A549 (cell line): ENCODE measurements at regions not wholly inside any gene's neighbourhood (a gene's known extent, or its start where the extent isn't known, plus 50 kb on each side); places are given as distances from the start of the nearest gene placed in this dataset.

Experiments
- ATAC-seq, 2 experiments: fragments of 200-7000 bp in 1 of 2; fragments of >200 bp in 1 of 2; cut with Nextera tagmentation in 1 of 2; cut with Tn5 transposase in 1 of 2; 3 replicates each; pipeline versions ENCODE4 v1.8.0 to v1.9.1; 2018 to 2020; ENCODE audit warnings: mild to moderate bottlenecking in 1 of 2, moderate library complexity in 1 of 2
- CTCF ChIA-PET: fragments of 300-600 bp; sonication (Branson Sonifier 250); formaldehyde crosslinking; extraction: SDS; loops from one replicate; lab custom pipeline; 2021; ENCODE audit warnings: antibody characterized with exemption, inconsistent platforms; lab: Yijun Ruan, JAX
- POLR2A ChIA-PET: fragments of 350-600 bp; formaldehyde crosslinking; extraction: SDS; loops from one replicate; lab custom pipeline; 2021; ENCODE audit warnings: antibody characterized with exemption, inconsistent platforms; lab: Yijun Ruan, JAX
- DNase-seq, 2 experiments: peaks; one replicate each; pipeline versions ENCODE4 v3.0.0 to v3.0.0-alpha.2; 2011 to 2016; ENCODE audit warnings: low read depth in 1 of 2, low spot score in 1 of 2
- FAIRE-seq: peaks from 2 replicates; lab custom pipeline; 2011; peaks lifted over from hg19 to GRCh38; lab: Jason Lieb, UNC
- H3K27ac ChIP-seq, 2 experiments: fragments of >200 bp; sonication (Bioruptor Twin); formaldehyde crosslinking; 3 replicates each; pipeline ENCODE4 v1.5.1; 2016 to 2017
- H3K4me1 ChIP-seq: fragments of >200 bp; sonication (Bioruptor Twin); formaldehyde crosslinking; 3 replicates; pipeline ENCODE4 v1.6.1; 2016
- H3K4me2 ChIP-seq: fragments of >200 bp; sonication (Bioruptor Twin); formaldehyde crosslinking; 3 replicates; pipeline ENCODE4 v1.6.1; 2016
- H3K4me3 ChIP-seq: fragments of >200 bp; sonication (Bioruptor Twin); formaldehyde crosslinking; 3 replicates; pipeline ENCODE4 v1.5.1; 2016
- H3K9me3 ChIP-seq: fragments of >200 bp; sonication (Bioruptor Twin); formaldehyde crosslinking; 3 replicates; pipeline ENCODE4 v1.6.1; 2016
- CBX8 ChIP-seq: fragments of 200-600 bp; sonication (generic); IDR thresholded peaks from 2 replicates; pipeline ENCODE4 v1.6.1; 2016
- CEBPB ChIP-seq, 2 experiments: fragments of >200 bp in 1 of 2; sonication (Bioruptor Twin) in 1 of 2; formaldehyde crosslinking in 1 of 2; IDR thresholded peaks; 2 replicates each; pipeline ENCODE4 v1.6.1; 2012 to 2016
- E2F6 ChIP-seq: IDR thresholded peaks from 2 replicates; pipeline ENCODE4 v1.6.1; 2012; ENCODE audit warnings: low read depth, borderline replicate concordance
- EHMT2 ChIP-seq: fragments of 200-600 bp; sonication (generic); IDR thresholded peaks from 2 replicates; pipeline ENCODE4 v1.6.1; 2016; ENCODE audit warnings: antibody characterized with exemption, low read depth, mild to moderate bottlenecking, moderate library complexity
- EP300 ChIP-seq, 2 experiments: fragments of >200 bp; sonication (Bioruptor Twin); formaldehyde crosslinking; IDR thresholded peaks; 2 replicates in 1 of 2; 3 replicates in 1 of 2; pipeline ENCODE4 v1.6.1; 2016 to 2017
- FOSL2 ChIP-seq, 2 experiments: fragments of 450-650 bp in 1 of 2; fragments of >200 bp in 1 of 2; sonication (Bioruptor Twin) in 1 of 2; formaldehyde crosslinking; IDR thresholded peaks; 2 replicates each; pipeline versions ENCODE4 v1.5.0 to v1.6.1; 2016 to 2020; ENCODE audit warnings: mild to moderate bottlenecking in 1 of 2, moderate library complexity in 1 of 2
- HDAC2 ChIP-seq: fragments of 200-600 bp; sonication (generic); IDR thresholded peaks from 2 replicates; pipeline ENCODE4 v1.6.1; 2016
- HES2 ChIP-seq: fragments of >200 bp; sonication (Bioruptor Twin); formaldehyde crosslinking; IDR thresholded peaks from 2 replicates; pipeline ENCODE4 v1.6.1; 2016
- HMGXB4 ChIP-seq: fragments of 250-450 bp; sonication (Bioruptor Pico); IDR thresholded peaks from 2 replicates; pipeline ENCODE4 v1.5.0; 2021; ENCODE audit warnings: mild to moderate bottlenecking, moderate library complexity, borderline replicate concordance
- JUN ChIP-seq, 2 experiments: fragments of >200 bp; sonication (Bioruptor Twin); formaldehyde crosslinking; IDR thresholded peaks; 2 replicates in 1 of 2; 3 replicates in 1 of 2; pipeline ENCODE4 v1.6.1; 2016 to 2017
- KDM1A ChIP-seq: fragments of 200-600 bp; sonication (generic); IDR thresholded peaks from 2 replicates; pipeline ENCODE4 v1.6.1; 2016; ENCODE audit warnings: low read depth, mild to moderate bottlenecking
- MAX ChIP-seq: IDR thresholded peaks from 2 replicates; pipeline ENCODE4 v1.6.1; 2012
- MAZ ChIP-seq: fragments of 150-350 bp; IDR thresholded peaks from 2 replicates; pipeline ENCODE4 v1.6.1; 2014; ENCODE audit warnings: antibody characterized with exemption, low read depth, low read length, borderline replicate concordance
- NFE2L2 ChIP-seq: fragments of 150-350 bp; conservative IDR thresholded peaks from 2 replicates; pipeline ENCODE4 v1.6.1; 2014; ENCODE audit warnings: low read length
- PHF8 ChIP-seq: fragments of 200-600 bp; sonication (generic); IDR thresholded peaks from 2 replicates; pipeline ENCODE4 v1.6.1; 2016; ENCODE audit warnings: low read depth, mild to moderate bottlenecking, antibody characterized with exemption, moderate library complexity, borderline replicate concordance
- RARB ChIP-seq: fragments of 250-450 bp; sonication (Bioruptor Pico); IDR thresholded peaks from 2 replicates; pipeline ENCODE4 v1.8.0; 2021; ENCODE audit warnings: mild to moderate bottlenecking, moderate library complexity
- RCOR1 ChIP-seq: fragments of 150-350 bp; IDR thresholded peaks from 2 replicates; pipeline ENCODE4 v1.6.1; 2014; ENCODE audit warnings: antibody characterized with exemption, low read length, low read depth
- RNF2 ChIP-seq: fragments of 200-600 bp; sonication (generic); IDR thresholded peaks from 2 replicates; pipeline ENCODE4 v1.6.1; 2016; ENCODE audit warnings: low read depth, mild to moderate bottlenecking, antibody characterized with exemption, moderate library complexity, borderline replicate concordance
- SMC3 ChIP-seq: fragments of >200 bp; sonication (Bioruptor Twin); formaldehyde crosslinking; IDR thresholded peaks from 3 replicates; pipeline ENCODE4 v1.6.1; 2018; ENCODE audit warnings: inconsistent platforms
- TFCP2L1 ChIP-seq: fragments of 250-450 bp; sonication (Bioruptor Pico); IDR thresholded peaks from 2 replicates; pipeline ENCODE4 v1.5.0; 2021; ENCODE audit warnings: mild to moderate bottlenecking
- USF2 ChIP-seq: fragments of 450-650 bp; IDR thresholded peaks from 2 replicates; pipeline ENCODE4 v1.6.1; 2014; ENCODE audit warnings: antibody characterized with exemption
- ZC3H11A ChIP-seq: fragments of 450-650 bp; IDR thresholded peaks from 2 replicates; pipeline ENCODE4 v1.6.1; 2014; ENCODE audit warnings: antibody characterized with exemption, mild to moderate bottlenecking
- ZNF302 ChIP-seq: fragments of 250-450 bp; sonication (Bioruptor Pico); IDR thresholded peaks from 2 replicates; pipeline ENCODE4 v1.9.0; 2021; ENCODE audit warnings: inconsistent platforms, mild to moderate bottlenecking, moderate library complexity
- ZSCAN20 ChIP-seq: fragments of 250-450 bp; sonication (Bioruptor Pico); IDR thresholded peaks from 2 replicates; pipeline ENCODE4 v1.8.0; 2022; ENCODE audit warnings: mild to moderate bottlenecking, moderate library complexity
- WGBS: methylation state at CpG from one replicate; pipeline ENCODE4 v1.1.6; 2017; ENCODE audit errors: missing lambda C conversion rate; 5-methylcytosine and 5-hydroxymethylcytosine counted together

- CTCF ChIA-PET: interaction anchor here (1.1 to 1.7 kb wide), 3 partner anchors 13 to 15 kb away, joined by 3 read pairs; no protein-coding TSS in a partner anchor
- POLR2A ChIA-PET: no interaction called here
- WGBS: 50% methylated on average over 3 of the region's 3 CpGs
- Histone ChIP-seq H3K4me1 (no peaks in the 10 kb centered on the region), H3K27ac (no peak overlapping the region), H3K9me3 (no peaks in the 10 kb centered on the region), H3K4me2 (no peak overlapping the region), H3K4me3 (no peak overlapping the region)
- TF ChIP-seq HMGXB4: no peak
- no peak for TF ChIP-seq RNF2
- TF ChIP-seq CEBPB (IDR thresholded peaks at IDR 0.05): no peak
- TF ChIP-seq CBX8: no peak
- TF ChIP-seq ZSCAN20 (CRISPR knock-in tag): no peak
- no peak for TF ChIP-seq MAX
- TF ChIP-seq MAZ: no peak
- TF ChIP-seq SMC3: no peak
- TF ChIP-seq RARB (CRISPR knock-in tag): no peak
- TF ChIP-seq PHF8: no peak
- TF ChIP-seq HDAC2: no peak
- ATAC-seq (no peak), FAIRE-seq (no peak), DNase-seq (no peak)
These were observed 234.9 kb downstream of the OGFRL1 start for GRCh38 chr6:71523548-71523947.

- Histone ChIP-seq H3K4me2 (no peak overlapping the region), H3K4me3 (no peak overlapping the region), H3K4me1 (no peaks in the 10 kb centered on the region), H3K27ac (no peak overlapping the region), H3K9me3 (no peaks in the 10 kb centered on the region)
- no peak for ATAC-seq
- no peak for DNase-seq
- no peak for FAIRE-seq
- ChIA-PET CTCF (interaction anchor here (0.9 to 1.3 kb wide), 2 partner anchors 10 to 14 kb away, joined by 3 read pairs; no protein-coding TSS in a partner anchor), POLR2A (no interaction called here)
- TF ChIP-seq FOSL2 (IDR thresholded peaks at IDR 0.05): no peak
- TF ChIP-seq FOSL2 (CRISPR knock-in tag; IDR thresholded peaks at IDR 0.05): no peak
- no peak for TF ChIP-seq MAZ
- TF ChIP-seq NFE2L2: no peak
- no peak for TF ChIP-seq HES2
- no peak for TF ChIP-seq E2F6
- TF ChIP-seq RARB (CRISPR knock-in tag): no peak
- no peak for TF ChIP-seq EP300 (IDR thresholded peaks at IDR 0.05)
- no peak for TF ChIP-seq JUN (IDR thresholded peaks at IDR 0.05)
- no peak for TF ChIP-seq KDM1A
- no peak for TF ChIP-seq MAX
- TF ChIP-seq ZC3H11A: no peak
- no peak for TF ChIP-seq ZNF302 (CRISPR knock-in tag)
- no peak for TF ChIP-seq TFCP2L1
- no peak for TF ChIP-seq EHMT2
- TF ChIP-seq USF2: no peak
- no peak for TF ChIP-seq RCOR1
- 28% methylated on average over 4 of the region's 4 CpGs for WGBS
These were observed 235.6 kb downstream of the OGFRL1 start for GRCh38 chr6:71524201-71524600.
